T1000 (cell line): ENCODE measurements at regions not wholly inside any gene's neighbourhood (a gene's known extent, or its start where the extent isn't known, plus 50 kb on each side); places are given as distances from the start of the nearest gene placed in this dataset.

Source experiments
- DNase-seq: peaks from one replicate; lab custom pipeline; 2025; ENCODE audit warnings: mixed read lengths; lab: John Stamatoyannopoulos, UW

DNA sequence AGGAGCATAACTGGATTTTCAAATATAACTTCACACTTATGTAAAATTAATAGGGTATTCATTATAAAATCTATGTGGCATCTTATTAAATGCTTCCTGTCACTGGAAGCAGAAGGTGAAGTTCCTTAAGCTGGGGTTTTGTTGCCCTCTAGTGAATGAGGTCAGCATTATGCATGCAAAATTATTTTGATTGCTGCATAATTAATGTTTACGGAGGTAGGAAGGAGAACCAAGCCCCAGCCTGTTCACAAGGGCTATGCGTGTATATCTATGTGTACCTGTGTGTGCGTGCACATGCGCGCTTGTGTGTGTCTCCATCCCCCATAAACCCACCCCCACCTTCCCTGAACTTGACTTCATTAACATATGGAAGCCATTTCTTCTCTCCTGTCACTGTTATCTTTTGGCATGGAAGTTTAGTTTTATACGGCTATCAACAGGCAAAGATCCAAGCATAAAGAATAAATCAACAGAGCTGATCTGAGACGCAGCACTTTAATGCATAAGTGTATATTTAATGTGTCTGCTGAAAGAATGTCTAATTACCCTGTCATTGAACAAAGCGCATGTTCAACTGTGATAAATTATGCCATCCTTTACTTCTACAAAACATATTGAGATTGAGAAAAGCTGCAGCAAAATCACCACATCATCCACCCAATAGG lies 90.2 kb upstream of the CDH4 start:
- no peak for DNase-seq

DNA sequence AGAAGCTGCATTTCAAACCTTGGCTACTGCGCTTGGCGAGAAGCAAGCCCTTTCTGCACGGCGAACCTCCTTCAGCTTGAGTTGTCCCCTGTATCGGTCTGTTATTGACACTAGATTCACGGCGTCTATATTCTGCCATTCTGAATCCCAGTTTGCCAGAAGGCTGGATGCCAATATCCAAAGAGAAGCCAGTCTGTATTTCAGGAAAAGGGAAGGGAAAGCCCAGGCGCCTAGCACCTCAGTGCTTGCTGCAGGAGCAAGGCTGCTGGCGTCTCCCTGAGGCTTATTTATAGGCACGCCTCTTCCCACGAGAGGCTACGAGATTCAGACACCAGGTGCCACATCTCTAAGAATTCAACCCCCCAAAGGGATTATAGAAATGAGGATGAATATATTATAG lies 89.6 kb upstream of the CDH4 start:
- no peak for DNase-seq

DNA sequence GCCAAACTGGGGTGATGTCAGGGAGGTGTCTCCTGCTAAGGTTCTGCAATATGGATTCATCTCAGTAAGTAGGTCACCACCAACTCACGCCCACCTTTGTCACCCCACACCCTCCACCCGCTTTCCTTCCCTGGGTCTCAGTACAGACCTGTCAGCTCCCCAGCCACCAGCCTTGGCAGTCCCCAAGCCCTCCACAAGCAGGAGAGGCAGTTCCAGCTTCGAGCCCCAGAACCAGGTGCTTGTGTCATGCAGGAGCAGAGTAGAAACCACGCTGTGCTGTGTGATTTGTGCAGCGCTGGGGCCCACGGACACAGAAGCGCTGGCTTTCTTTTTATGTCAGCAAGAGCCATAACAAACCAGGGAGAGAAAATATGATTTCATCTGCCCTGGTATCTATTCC lies 89.0 kb upstream of the CDH4 start:
- no peak for DNase-seq

DNA sequence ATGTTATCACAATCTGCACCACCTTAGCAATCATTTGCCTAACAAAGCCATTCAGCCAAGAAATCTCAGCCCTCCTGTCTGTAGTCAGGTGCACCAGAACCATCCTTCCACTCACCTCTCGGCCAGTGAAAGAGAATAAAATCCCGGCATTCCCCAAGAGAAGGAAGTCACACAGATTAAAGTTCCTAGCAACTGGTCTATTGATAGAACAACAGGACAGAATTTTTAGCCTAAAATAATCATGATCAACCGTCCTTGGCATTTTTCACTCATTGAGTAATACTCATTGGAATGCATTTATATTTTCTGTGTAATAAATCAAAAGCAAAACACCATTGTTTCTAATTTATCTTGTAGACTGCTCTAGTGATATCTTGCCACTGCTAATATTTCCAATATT lies 85.7 kb upstream of the CDH4 start:
- no peak for DNase-seq

DNA sequence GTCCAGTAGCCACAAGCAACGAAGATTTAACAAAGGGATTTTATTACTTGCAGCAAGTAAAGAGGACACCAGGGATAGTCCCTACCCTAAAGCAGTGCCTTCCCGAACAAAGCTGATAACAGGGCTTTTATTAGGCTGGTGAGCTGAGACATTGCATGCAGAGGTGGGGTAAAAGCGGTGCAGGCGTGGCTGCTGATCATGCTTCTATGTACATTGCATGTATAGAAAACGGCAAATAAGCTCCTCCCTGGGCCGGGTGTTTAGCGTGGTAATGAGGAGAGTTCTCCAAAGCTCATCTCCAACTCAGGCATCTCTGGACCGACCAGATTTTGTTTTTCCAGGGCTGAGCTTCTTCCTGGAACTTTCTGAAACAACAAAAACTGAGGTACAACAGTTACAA lies 83.5 kb upstream of the CDH4 start:
- DNase-seq, result no peak

DNA sequence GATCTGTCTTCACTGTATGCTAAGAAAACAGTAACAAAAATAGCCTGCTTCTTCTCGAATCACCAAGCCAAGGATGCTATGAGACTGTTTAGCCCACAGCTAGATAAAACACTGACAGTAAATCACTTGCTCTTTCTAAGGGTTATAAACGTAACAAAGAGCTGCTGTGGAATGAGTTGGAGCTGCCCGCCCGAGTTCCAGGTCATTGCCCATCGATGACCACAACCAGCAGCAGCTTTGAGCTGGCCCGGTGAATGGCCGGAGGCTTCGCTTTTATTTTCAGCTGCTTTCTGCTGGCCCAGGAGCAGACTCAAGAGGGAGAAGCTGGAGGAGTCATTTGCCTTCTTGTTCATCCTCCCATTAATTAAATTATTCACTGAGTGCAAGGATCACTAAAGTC lies 82.2 kb upstream of the CDH4 start:
- DNase-seq, result no peak

DNA sequence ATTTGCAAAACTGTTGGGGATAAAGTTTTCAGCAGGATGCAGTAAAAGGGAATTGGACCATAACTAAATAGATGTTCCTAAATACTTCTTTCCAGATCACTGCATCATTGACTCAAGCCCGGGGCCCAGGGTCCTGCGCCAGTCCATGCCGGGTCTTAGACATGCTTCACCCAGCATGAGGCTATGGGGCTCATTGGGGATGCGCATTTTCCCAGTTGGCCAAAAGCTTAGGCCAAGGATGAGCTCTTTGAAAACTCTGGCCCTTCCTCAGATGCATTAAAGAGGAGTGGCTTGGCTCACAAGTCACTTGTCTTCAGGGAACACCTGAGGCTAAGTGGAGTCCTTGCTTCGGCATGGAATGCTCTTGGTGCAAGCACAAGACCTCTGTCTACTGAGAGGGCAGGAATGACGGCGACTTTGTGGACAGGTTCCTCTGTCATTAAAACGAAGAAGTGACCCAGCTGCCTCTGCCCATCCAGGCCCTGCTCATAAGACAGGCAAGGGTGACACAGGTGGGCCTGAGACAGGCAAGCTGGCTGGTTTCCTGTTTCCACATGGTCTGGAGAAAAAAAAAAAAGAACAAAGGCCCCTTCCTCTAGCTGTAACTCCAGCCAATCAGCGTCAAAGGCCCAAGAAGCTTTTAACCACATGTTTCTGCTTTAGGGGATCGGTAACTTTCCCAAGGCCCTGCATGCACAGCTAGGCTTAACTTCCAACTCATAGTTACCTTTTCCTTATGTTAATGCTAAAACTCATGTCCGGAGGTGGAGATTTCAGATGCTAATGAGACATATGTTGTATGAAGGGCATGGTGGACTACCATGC lies 81.4 kb upstream of the CDH4 start:
- no peak for DNase-seq

DNA sequence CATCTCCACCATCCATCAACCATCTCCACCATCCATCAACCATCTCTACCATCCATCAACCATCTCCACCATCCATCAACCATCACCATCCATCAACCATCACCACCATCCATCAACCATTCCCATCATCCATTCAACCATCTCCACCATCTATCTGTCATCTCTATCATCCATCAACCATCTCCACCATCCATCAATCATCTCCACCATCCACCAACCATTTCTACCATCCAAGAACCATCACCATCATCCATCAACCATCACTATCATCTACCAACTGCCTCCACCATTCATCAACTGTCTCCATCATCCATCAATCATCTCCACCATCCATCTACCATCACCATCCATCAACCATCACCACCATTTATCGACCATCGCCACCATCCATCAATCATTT lies 78.8 kb upstream of the CDH4 start:
- no peak for DNase-seq

DNA sequence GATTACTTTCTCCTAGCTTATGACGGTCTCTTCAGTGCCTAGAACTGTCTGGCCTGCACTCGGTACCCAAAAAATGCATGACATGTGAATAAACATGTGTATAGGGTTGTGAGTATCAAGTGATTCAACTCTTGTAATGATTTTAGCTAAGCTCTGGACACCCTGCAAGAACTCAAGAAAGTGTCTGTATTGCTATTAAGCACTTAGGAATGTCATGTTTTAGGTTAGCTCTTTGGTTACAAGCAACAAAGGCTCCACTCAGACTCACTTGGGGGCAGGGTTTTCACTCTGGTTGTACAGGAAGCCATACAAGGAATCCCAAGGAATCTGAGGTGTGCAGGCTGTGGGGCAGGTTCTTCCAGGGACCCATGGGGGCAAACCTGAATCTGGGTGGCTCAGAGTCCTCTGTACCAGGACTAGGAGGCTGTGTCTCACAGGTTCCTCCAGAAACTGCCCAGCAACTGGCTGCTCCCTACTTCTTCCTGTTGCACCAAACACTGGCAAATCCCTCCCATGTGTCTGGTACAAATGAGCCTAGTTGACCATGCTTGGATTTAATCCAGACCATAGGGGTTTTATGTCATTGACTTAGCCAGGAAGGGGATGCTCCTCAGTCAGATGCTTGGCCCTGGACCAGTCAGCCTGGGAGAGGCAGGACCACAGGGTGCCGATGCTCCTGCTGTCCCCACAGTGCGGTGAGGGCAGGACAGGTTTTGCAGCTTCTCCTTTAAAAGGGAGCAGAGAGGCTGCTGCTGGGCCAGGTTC lies 77.9 kb upstream of the CDH4 start:
- DNase-seq, result no peak

DNA sequence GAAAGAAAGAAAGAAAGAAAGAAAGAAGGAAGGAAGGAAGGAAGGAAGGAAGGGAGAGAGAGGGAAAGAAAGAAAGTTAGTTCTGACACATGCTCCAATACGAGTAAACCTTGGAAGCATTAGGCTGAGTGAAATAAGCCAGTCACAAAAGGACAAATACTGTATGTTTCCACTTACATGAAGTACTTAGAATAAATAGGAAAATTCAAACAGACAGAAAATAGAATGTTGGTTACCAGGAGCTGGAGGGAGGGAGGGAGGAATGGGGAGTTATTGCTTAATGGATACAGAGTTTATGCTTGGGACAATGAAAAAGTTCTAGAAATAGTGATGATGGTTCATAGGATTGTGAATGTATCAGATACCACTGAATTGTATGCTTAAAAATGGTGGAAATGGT lies 75.2 kb upstream of the CDH4 start:
- no peak for DNase-seq

DNA sequence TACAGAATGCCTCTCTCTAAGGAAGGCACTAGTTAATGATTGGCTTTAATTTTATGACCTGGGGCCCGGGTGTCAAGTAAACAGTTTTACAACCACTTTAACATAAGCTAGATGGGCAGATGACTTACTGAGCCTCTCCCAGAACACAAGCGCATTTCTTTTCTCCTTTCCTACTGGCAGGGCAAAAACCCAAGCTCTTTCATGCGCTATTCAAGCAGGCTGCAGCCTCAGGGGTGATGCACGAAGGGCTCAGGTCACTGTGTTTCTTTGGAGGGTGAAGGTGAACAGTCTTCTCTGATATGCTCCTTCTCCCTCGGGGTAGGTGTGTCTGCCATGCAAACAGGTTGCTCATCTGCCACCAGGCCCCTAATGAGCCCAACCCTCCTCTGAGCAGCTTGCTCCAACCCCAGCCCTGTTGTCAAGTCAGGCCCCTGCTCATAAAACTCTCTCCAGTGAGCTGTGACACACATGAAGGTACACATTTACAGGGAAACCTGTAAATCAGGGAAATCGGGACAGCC lies 73.5 kb upstream of the CDH4 start:
- DNase-seq, result no peak

DNA sequence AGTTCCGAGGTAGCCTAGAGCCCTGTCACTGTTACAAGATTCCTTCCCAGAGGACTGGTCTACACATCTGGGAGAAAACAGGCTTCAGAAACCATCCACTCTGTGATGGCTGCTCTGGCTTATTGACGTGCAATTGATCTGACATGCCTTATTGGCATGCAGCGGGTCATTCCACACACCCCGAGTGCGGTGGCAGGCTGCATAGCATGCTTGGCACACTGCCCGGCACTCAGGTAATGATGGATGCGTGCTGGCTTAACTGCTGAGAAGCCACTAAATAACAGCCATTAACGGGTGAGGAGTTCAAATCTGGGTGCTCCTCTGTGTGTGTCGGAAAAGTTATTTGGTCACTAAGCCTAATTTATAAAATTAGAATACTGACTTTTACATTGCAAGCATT lies 67.9 kb upstream of the CDH4 start:
- DNase-seq, result no peak

DNA sequence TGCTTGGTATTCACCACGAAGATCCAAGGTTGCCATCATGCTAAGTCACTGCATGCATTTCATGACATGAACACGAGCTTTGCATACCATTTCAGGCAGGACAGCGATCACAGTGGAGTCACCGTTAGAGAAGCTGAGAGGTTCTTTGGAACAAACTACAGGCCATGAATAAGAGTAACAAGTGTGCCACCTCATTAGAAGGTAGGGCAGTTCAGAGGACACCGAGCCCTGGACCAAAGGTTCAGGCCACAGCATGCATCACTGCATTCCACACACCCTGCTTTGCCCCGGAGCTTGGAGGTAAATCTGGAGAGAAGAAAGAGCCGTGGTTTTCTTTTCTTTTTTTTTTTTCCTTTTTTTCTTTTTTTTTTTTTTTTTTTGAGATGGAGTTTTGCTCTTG lies 66.9 kb upstream of the CDH4 start:
- DNase-seq, result no peak

DNA sequence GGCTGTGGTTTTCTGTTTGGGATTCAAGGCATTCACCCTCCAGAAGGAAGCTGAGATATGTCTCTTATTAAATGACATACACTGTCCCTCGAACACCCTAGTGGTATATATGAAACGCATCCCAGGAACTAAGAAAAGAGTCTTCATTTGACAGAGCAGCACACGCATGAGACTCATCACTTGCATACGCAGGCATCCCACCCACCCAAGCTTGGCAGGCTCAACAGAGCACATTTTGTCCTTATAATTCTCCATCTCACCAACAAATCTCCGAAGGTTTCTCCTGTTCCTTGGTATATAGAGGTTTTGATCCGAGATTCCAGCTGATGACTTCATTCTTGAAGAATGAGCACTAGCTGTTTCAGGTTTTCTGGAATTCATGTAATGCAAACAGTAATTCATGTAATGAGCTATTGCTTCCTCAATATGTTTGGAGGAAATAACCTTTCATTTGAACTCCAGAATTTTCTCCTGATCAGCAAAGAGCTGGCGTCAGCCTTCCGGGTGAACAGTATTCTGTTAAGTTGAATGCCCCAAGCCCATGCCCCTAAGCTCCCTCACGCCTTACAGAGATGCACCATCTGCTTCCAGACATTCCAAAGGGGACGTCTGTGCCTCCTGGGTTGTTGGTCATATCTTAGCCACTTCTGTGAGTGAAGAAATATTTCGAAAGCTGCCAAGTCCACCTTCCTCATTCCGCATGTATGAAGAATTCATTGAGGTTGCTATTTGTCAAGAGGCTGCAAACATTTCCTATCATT lies 66.0 kb upstream of the CDH4 start:
- DNase-seq, result peak; percentile 20

DNA sequence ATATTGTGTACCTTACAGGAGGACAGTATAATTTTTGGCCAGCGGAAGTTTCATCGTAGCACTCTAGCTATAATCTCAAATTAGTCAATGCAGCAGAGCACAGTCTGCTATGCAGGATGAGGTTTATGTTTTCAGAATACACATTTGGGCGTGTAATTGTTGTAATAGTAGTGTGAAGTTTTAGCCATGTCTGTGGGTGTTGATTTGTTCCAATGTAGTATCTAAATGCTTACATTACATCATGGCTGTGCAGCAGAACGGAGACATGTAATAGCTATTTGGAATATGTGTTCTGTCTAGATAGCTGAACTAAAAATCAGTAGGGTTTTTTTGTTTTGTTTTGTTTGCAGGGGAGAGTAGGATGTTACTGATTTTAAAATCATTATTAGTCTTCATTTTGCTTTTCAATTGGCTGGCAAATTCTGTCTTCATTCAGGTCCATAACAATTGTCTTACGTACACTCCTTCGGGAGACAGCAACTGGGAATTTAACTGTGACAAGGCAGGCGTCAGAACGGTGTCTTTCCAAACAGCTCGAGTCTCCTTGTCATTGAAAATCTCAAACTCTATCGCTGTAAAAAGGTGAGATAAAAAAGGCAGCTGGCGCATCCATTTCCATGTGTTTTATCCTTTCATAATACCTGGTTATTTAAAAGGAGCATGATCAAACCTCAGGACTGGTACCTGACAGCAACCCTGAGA lies 65.1 kb upstream of the CDH4 start:
- DNase-seq, result no peak

DNA sequence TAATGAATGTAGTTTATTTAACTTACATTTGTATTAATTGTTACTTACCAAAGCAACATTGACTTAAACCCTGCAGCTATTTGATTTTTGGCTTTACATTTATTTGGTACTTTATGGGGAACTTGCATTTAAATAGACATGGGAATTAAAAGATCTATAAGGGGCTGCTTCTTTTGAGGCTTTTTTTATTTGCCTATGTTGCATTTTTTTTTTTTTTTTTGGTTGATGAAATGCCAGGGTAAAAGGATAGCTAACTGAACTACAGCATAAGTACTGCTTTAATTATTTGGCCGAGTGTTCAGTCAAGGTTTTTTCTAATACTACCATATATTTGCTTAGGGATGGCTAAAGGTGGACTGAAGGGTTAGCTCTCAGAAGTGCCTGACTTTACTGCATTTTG lies 62.5 kb upstream of the CDH4 start:
- no peak for DNase-seq

DNA sequence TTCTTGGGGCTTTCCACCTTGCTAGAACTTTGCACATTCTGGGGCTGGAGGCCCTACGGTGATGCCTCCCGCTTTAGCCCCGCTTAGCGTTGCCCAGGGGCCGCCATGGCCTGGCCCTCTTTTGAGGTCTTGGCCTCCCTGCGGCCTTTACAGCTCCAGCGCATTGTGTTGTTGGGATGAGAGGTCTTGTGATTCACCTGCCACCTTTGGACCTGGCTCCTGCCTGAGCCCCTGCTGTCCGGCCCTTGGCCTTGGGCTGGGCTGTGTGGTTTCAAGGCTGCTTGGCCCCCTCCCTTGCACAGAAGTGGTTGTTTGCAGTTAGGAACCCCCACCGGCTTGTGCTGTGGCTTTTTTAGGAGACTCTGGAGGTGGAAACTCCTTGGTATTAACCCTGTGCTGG lies 61.0 kb upstream of the CDH4 start:
- no peak for DNase-seq

DNA sequence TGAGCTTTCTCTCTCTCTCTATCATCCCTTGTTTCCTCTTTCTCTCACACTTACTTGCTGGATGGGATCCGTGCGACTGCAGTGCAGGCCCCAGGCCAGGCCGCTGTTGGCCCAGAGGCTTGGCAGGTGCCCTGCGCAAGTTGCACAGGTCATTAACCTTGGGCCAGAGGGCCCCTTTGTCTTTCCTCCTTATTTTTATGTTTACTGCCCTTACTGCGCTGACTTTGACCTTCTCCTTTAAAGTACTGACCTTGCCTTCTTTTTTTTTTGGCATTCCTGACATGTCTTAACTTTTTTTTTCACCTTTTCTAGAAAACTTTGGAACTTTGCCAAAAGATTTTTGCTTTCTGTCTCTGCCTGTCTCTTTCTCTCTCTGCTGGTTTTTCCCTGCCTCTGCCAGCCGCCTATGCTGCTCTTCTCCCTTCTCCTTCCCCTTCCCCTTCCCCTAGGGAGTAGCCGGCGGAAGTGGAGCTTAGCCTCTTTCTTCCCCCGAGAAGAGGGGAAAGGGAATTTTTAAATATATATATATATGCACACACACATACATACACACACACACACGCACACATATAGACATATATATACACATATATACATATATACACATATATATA lies 59.6 kb upstream of the CDH4 start:
- no peak for DNase-seq

DNA sequence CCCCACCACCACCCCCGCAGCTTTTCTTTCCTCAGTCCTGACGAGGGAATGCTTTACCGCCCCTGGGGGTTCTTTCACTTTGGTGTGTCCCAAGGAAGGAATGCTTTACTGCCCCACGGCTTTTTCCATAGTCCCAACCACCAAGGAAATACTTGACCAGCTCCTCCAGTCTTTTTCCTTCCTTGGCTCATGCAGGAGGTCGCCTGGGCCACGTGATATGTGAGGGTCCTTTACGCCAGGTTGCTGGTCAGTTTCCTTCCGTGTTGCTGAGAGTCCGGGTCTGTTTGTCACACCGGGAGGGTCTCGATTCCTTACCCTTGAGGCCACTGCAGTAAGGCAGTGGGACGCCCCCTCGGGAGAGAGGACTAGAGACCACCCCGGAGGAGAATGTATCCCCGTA lies 58.9 kb upstream of the CDH4 start:
- DNase-seq, result no peak
